NOMO-1 treated with DMSO at 0.1 percent for 48 hours (cell line): ENCODE measurements at regions not wholly inside any gene's neighbourhood (a gene's known extent, or its start where the extent isn't known, plus 50 kb on each side); places are given as distances from the start of the nearest gene placed in this dataset.

Experiments
- DNase-seq: peaks from one replicate; lab custom pipeline; 2025; ENCODE audit not compliant: unreplicated experiment; lab: John Stamatoyannopoulos, UW

DNA sequence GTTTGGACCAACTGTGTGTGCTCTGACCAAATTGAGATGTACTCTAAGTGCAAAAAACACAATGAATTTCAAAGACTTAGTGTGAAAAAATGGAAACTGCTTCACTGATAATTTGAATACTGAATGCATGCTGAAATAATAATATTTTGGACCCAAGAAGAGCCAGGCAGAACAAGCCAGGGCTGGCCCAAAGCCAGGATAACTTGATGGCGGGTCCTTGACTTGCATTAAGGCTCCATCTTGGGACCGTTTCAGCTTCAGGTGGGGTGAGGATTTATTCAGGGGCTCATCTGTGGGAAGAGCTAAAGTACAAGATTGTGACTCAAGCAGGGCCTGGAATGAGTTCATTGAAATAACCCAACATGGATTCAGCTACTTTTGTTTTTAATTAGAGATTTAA is 921.9 kb downstream of the QKI start:
- no peak for DNase-seq

DNA sequence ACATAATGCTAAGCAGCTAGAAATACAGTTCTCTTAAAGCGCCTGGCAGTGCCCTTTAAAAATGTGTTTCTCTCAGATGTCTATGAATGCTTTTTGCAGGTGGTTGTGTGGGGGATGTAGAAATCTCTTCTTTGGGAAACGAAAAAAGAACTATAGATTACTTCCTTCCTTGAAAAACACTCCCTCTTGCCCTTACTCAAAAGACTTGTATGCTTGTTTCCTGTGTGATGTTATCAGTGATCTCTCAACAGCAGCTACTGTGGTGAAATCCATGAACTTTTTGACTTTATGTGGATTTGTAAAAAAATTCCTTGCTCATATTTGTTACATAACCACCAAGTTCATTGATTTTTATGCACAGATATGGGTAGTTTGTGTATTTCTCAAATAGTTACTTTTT is 916.5 kb downstream of the QKI start:
- no peak for DNase-seq

DNA sequence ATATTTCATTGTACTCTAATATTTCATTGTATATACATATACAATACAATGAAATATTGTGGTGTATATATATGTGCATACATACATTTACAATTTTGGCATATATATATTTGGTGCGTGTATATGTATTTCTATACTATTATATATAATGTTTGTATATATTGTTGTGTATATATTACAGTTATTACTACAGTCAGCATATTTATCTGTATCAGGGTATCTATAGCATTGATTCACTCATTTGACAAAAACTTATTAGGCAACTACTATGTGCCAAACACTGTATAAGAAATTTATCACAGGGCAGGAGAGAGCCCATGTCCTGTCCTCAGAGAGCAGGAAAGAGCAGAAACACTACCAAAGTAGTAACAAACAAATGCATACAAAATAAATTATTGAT is 910.6 kb downstream of the QKI start:
- DNase-seq: no peak

DNA sequence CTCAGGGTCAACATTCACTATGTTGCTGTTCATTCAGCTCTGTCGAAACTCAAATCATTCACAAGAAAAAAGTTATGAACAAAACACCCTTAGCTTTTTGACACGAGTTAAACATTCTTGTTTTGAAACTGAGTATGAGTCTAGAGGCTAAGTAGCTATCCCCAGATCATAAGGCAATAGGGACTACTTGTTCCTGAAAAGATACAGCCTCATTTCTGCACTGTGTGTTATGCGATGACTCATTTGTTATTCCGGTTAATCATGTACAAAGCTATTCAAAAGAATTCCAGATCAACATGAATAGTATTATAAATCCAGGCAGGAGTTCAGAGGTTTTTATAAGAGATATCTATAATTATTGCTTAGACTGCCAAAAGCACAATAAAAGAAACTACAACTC is 908.0 kb downstream of the QKI start:
- no peak for DNase-seq

DNA sequence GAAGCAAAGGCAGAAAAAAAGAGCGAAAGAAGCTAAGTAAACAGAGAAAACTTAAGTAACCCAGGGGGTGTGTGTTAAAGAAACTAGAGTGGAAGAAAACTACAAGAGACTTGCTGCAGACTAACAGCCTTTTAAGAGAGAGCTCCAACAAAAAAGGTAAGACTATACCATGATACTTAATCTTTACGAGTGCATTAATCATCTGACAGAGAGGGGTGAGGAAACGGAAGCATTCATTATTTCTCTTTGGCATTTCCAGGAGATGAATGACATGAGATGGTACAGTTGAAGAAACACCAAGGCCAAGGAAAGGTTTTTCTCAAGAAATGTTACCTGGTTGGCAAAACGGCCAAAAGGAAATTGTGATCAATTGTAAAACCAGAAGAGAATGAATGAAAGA is 906.8 kb downstream of the QKI start:
- DNase-seq: no peak

DNA sequence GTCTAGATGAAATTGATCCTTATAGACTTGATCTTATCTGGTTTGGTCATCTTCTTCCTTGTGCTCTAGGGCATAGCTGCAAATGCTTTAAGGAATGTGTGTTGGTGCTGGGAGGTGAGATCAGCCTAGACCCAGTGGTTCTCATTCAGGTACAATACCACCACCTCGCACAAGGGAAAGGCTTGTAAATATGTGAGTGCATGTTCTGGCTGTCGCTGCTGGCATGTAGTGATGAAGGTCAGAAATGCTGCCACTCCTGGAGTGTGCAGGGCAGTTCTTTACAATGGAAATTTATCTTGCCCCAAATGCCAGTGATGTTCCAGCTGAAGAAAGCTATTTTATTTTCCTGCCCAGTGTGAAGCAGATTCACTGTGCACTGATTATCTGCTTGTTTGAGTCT is 900.9 kb downstream of the QKI start:
- no peak for DNase-seq

DNA sequence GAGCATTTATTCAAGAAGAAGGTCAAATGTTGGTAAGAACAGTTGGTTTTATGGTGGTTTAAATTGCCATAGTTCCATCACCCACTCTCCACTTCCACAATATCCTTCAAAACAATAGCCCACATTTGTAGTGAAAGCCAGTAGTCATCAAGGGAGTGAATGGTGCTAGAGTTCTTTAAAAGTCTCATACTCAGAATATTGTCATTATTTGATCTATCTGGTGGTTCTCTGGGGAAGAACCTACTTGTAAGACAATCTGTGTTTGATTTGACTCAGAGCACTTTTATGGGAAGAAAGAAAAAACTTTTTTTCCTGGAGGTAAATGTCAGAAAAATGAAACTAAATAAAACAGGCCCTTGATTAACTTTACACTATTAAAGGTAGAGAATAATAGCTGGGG is 893.8 kb downstream of the QKI start:
- DNase-seq: no peak

DNA sequence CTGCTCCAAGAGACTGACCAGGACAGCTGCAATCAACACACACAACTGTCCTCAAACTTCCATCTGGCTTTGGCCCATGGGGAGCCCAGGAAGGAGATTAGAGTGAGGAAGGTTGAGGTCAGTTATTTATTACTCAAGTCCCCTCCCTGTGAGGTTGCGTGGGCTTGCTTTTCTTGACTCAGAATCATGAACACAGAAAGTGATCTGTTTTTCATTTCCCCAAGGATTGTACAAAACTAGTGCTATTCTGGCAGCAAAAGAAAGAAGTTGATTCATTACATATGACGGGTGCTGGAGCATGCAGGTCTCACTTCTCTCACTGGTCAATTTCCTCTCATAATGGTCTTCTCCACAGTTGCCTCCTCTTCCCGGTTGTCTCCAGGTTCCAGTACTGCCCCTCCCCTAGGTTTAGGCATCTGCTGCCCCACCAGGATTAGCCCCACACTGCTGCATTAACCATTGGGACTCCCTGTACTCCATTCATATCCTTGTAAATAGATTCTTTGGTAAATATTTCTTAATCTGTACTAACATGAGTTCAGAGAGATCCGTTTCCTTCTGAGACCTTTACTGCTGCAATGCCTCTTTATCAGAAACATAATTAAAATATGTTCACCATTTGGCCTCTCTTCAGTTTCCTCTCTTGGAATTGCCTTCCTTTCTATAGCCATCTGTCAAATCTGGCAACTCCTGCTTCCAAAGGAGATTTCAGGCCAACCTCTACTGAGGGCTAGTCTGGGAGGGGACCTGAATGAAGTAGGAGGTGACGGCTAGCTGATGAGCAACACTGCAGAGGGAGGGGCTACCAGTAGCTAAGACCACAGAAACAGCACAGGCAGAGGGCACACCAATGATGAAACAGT is 888.8 kb downstream of the QKI start:
- DNase-seq: no peak

DNA sequence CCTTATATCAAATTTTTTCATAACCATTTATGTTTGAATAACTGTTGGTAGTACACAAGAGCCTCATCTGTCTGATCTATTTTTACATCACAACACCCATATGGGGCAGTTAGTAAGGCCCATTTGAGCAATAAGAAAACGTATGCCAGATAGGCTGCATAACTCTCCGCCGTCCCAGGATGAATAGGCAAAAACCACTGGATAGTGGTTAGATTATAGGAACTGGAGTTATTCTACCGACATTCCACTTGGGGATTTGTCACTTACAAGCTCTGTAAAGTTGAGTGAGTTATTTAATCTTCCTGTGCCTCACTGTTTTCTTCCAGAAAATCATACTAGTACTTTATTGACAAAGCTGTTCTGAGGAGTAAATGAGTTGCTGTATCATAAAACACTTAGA is 881.9 kb downstream of the QKI start:
- DNase-seq: no peak

DNA sequence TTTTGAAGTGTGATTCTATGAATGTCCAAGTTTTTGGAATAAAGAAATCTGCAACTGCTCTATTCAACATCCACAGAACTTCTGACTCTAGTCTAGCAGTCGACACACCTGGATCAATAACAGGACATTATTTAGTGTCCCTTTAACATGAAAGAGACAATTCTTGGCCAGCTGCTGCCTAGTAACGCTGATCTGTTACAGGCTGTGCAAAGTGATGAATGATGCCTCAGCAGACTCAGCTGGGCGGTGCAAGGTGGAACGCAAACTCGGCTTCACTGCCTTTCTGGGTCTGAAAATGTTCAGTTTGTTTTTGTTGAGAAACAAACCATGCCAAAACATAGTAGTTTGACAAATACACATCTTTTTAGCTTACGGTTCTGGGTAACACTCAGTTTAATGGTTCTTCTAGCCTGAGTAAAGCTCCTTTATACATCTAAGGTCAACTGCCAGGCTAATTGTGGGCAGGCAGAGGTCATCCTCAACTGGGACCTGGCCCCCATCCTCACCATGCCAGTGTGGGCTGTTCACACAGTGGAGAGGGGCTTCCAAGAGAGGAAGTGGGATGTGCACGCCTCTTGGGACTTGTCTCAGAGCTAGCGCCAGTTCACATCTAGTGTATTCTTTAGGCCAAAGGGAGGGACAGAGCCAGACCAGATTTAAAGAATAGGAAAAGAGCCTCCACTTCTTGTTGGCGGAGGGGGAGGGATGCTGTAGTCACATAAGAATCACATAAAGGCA is 879.7 kb downstream of the QKI start:
- no peak for DNase-seq

DNA sequence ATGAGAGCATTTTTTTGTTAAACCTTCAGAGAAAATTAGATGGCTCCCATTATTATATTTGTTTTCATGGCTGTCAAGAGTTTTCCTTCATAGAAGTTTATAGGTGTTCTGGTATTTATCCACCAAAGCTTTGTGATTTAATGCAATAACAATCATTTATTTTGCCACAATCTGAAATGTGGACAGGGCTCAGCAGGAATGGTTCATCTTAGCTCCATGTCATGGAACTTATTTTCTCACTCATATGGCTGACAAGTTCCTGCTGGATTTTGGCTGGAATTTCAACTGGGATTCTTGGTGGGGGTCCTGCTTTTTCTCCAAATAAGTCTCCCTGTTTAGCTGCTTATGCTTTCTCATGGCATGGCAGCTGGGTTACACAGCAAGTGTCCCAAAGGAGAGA is 876.7 kb downstream of the QKI start:
- DNase-seq: no peak

DNA sequence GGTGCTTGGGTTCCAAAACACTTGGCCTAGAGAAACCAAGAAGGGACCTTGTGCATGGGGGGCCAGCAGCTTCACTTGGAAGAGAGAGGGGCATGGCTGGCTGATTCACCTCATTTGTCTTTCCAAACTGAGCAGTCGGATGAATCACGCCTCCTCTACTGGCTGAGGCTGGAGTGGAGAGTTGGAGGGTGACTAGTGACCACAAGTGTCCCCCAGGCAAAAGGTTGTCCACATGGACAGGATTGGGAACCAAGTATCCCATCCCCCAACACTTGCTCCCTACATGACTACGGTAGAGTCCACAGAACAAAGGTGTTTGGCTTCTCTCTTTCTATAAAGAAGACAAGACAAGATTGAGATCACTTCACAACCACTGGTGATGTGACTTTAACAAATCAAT is 875.6 kb downstream of the QKI start:
- DNase-seq: no peak

DNA sequence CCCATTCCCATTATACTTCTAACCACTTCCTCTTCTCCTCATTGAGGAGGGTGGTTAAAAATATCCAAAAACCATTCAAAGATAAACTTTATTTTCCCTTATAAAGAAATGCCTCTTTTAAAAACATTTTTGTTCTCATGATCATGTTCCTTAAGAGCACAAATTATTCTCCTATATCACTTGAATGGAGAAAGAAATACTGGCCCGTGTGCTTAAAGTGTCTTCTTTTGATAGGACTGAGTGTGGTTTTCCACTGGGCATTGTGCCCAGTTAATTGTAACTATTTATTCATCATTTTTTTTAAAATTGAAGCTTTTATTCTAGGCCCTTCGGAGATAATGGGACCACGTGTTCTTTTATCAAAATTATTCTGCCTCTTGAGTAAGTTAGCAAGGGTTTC is 871.5 kb downstream of the QKI start:
- no peak for DNase-seq

DNA sequence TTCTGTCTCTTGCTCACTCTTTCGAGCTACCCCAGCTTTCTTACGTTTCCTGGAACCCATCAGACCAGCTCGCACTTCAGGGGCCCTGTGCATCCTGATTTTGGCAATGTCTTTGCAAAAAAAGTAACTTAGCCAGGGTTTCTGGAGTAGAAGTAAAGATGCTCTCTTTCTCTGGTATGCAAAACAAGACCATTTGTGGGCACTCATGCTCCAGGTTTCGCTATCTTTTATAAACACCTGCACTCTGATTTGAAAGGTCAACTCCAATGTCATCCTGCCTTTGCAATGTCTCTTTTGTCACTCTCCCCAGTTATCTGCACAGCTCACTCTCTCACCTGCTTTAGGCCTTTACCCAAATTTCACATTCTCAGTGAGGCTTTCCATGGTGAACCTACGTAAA is 869.1 kb downstream of the QKI start:
- no peak for DNase-seq

DNA sequence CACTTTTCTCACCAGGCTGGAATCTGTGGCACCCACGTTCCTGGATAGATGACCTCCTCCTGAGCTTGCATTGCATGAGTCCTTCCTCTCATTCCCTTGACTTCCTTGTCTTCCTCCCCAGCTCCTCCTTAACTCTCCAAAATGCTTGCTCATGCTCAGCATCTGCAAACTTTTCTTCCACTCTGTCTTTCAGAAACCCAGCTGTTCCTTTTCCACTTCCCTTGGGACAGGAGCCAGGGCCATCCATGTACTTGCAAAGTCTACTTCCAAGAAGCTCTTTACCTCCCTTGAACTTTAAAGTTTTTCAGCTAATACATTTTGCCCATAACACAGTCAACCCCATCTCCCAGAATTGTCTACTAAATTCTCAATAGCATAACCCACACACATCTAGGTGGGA is 861.7 kb downstream of the QKI start:
- DNase-seq: no peak

DNA sequence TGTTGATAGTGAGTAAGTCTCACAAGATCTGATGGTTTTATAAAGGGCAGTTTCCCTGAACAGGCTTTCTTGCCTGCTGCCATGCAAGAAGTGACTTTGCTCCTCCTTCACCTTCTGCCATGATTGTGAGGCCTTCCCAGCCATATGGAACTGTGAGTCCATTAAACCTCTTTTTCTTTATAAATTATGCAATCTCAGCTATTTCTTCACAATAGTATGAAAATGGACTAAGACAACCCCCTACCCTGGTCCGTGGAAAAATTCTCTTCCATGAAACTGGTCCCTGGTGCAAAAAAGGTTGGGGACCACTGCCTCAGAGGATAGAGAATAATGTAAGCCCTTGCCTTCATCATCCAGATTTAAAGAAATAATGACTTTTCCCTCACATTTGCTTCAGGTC is 861.3 kb downstream of the QKI start:
- DNase-seq: no peak

DNA sequence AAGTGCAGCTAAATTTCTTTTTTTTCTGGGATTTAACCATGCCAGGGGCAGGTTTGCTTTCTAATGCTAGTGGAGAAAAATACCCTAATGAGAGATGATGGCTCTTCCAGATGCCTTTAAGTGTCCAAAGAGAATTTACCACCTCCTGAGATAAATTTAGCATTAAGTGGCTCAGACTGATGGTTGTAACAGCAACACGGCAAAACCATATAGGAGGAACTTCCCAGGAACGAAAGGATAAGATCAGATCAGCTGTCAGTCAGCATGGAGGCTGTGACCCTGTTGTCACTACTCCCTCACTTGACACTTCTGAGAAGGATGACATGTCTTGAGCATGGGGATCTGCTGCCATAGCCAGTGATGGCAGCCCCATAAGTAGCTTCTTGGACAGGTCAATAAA is 860.0 kb downstream of the QKI start:
- no peak for DNase-seq

DNA sequence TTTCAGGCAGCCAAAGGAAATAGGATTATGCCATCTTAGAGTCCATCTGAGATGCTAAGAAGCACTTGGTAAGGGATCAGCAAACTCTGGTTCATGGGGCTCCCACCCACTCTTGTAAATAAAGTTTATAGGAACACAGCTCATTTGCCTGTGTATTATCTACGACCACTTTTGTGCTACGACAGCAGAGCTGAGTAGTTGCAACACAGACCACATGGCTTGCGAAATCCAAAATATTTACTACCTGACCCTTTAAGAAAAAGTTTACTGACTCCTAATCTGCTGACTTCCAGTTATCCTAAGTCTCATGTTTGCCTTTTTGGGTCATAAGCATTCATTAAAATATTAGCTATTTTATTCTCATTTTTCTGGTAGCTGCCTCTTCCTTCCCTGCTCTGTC is 859.0 kb downstream of the QKI start:
- DNase-seq: no peak

DNA sequence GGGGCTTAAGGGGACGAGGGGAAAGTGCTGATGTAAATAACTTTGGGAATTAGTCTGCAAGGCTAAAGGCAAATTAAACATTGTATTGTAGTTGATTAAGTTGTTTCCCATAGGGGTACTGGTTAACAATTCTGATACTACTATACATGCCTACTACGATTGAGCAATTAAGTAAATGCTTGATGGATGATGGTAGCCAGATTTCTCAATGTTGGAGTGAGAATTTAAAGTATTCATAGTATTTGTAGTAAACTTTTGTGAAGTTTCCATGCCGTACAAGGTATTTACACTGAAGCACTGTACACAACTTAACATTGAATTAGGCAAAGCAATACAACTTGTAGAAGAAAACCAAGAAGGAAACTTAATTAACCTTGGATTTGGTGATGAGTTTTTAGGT is 852.3 kb downstream of the QKI start:
- no peak for DNase-seq

DNA sequence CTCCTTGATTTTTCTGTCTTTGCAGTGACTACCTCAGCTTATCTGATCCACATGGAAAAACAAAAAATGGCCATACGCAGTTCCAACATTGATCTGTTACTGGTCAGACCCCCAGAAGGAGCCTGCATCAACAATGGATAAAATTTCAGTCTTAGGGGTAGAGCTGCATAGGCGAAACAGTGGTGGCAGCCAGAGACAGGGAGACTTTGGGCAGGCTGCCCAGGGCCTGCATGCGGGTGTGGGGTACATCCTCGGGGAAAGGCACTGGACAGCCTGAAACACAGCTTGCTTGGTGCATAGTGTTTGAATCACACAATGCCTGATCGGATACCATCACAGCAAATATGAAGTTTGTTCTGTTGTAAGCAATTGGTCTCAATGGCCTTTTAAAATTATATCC is 847.8 kb downstream of the QKI start:
- no peak for DNase-seq

DNA sequence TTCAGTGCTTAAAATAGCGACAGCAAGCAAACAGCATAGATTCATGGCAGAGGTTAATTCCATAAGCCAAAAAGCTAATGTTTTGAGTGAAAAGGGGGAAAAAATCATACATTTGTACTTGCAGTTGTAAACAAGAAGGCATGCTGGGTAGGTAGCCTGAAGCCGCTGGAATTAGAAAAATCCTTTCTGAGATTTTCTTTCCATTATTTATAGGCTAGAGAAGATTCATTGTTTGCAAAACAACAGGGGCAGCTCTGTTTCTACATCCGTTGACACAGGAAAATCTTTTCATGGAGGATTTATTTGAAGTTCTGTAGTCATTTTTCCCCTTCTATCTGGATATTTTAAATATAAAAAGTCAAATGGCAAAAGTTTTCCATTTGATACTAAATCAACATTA is 843.9 kb downstream of the QKI start:
- DNase-seq: no peak

DNA sequence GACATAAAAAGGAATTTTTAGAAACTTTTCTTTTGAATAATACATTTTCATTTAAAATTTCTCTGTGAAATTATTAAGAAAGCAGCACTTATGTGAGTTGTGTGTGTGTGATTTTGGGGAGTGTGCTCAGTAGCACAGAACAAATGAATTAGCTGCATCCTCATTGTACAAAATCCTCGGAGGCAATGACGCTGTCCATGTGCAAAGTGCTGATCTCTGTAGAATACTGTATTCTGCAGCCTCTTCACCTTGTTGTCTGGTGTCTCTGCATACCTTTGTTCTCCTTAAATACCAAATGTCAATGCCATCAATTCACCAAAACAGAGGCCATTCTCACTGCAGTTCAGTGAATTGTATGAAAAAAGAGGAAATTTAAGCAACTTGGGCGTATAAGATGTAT is 838.4 kb downstream of the QKI start:
- DNase-seq: no peak

DNA sequence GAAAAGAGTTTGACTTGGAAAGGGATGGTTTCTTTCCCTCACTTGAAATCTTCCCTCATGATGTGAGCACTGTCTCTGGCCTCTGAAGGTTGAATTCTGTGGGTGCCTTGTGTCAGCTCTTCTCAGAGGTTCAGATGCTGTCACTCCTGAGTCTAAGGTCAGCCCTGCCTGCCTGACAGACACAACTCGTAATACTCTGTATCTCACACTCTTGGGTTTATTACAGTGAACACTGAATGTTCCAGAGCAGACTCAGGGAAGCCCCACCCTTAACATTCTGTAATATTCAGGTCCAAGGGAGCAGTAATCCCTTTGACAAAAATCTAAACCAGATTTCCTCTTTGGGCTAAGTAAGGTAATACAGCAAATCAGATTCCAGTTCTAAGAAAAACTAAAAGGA is 837.8 kb downstream of the QKI start:
- DNase-seq: no peak
